Coronary artery (tissue), 2 donors: ENCODE measurements at regions not wholly inside any gene's neighbourhood (a gene's known extent, or its start where the extent isn't known, plus 50 kb on each side); places are given as distances from the start of the nearest gene placed in this dataset.

Experiments
- DNase-seq: peaks from one replicate; pipeline ENCODE4 v3.0.0-alpha.2; 2017; ENCODE audit warnings: low spot score
- H3K27ac ChIP-seq, 2 donors: fragments of 200-600 bp; sonication (generic); one replicate each; pipeline ENCODE4 v1.5.1; 2016 to 2019
- H3K4me3 ChIP-seq: fragments of 200-600 bp; sonication (generic); 2 replicates; pipeline ENCODE4 v1.5.1; 2016; ENCODE audit warnings: mild to moderate bottlenecking, moderate library complexity
- CTCF ChIP-seq: fragments of 200-600 bp; sonication (generic); IDR thresholded peaks from one replicate; pipeline ENCODE4 v1.5.1; 2019; ENCODE audit warnings: antibody characterized with exemption

DNA sequence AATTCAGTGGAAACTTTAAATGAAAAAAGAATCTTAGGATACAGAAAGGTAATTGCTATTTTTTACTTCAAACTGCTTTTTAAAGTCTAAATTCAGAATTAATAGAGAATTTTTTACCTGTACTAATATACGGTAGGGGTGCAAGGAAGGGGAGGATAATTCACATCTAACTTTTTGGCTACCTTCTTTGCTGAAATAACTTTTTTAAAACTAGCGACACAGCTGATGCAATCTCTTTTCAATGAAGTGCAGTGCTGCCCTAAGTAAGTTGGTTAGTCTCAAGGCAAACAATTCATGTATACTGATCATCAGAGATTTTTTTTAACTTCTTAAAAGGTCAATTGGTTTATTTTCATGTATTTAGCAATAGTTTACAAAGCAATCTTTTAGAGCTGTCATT, 119.8 kb downstream of the NEDD1 start:
- H3K4me3 ChIP-seq, result no peak overlapping the region
- TF ChIP-seq CTCF, result no peak
- H3K27ac ChIP-seq, result no peak overlapping the region
- DNase-seq, result no peak

GRCh38 chr12:97027482-97027881, 120.4 kb downstream of the NEDD1 start:
- Histone ChIP-seq H3K4me3 (no peak overlapping the region), H3K27ac (no peak overlapping the region)
- DNase-seq, result no peak
- no peak for TF ChIP-seq CTCF

DNA sequence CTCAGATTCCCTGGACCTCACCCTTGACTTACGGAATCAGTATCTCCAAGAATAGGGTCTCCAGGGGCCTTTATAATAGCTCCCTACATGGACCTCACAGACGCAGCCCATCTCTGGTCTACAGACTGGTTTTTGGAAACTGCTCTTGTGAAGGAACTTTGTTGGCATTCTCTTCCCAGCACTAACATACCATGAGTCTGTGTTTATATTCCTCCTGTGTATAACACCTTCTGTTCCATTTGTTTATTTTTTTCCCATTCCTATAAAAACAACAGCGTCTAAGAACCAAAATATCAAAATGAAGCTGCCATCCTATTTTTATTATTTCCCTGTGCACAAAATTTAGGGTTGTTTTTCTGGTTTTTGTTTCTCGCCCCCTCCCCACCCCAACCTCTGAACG, 131.1 kb downstream of the NEDD1 start:
- no peak for DNase-seq
- TF ChIP-seq CTCF, result no peak
- Histone ChIP-seq H3K4me3 (no peak overlapping the region), H3K27ac (no peak overlapping the region)

DNA sequence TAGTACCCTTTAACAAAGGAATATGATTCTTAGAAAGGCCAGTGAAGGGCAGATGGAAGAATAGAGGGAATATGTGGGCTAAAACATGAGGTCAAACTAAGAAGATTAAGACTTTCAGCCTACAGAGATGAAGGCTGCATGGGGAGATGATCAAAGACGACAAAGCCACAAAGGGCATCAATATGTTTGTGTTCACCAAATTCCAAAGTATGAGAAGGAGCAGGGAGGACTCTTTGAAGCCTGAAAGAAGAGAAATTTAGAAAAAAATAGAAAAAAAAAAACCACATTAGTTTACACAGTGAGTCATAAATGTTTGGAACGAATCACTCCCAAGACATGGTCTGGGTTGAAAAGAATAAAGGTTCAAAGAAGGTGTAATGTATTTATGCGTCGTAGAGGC, 131.8 kb downstream of the NEDD1 start:
- Histone ChIP-seq H3K27ac (no peak overlapping the region), H3K4me3 (no peak overlapping the region)
- DNase-seq, result no peak
- TF ChIP-seq CTCF, result no peak

GRCh38 chr12:97046901-97047300, 139.8 kb downstream of the NEDD1 start:
- Histone ChIP-seq H3K4me3 (no peak overlapping the region), H3K27ac (no peak overlapping the region)
- no peak for DNase-seq
- no peak for TF ChIP-seq CTCF

DNA sequence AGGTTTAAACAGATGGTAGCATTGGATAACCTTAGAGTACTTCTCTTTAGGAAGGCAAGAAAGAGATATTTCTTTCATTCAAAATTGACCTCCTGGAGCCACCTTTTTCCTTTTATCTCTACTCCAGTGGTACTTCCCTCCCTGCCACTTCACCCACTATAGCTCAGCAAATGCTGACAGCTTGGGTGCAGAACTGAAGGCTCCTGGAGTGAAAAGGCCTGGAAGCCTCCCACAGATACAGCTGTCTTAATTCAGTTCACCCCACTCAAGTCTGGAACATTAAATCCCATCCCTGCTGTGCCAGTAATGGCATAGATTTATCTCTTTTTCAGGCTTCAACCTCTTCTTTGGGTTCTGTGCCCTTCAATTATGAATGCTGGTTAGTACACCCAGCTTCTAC, 140.3 kb downstream of the NEDD1 start:
- DNase-seq, result no peak
- Histone ChIP-seq H3K4me3 (no peak overlapping the region), H3K27ac (no peak overlapping the region)
- TF ChIP-seq CTCF, result no peak

DNA sequence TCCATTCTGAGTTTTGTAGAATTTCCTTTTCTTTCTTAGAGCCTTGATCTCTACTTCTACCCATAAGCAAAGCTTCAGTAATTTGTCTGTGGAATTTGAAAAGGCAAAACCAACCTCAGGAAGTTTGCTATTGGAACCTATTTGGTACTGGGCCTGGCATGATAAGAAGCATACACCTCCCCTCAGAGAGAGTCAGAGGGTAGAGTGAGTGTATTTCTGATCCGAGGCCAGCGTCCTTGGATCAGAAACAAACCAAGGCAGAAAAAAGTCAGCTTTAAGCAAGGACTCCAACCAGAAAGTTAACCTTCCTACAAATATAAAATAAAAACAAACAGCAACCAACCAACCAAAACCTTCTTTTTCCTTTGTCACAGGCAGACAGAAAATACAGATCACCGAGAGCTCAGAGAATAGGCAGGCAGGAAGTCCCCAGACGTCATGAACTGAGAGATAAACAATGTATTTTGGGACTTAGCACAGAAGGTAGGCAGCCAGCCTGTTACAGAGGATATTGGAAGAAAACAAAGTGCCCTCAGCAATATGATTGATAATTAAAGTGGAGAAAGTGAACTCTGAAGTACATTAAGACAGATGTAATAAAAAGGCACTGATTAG, 141.5 kb downstream of the NEDD1 start:
- Histone ChIP-seq H3K4me3 (no peak overlapping the region), H3K27ac (no peak overlapping the region)
- no peak for DNase-seq
- no peak for TF ChIP-seq CTCF
